HepG2 (cell line): ENCODE measurements at regions not wholly inside any gene's neighbourhood (a gene's known extent, or its start where the extent isn't known, plus 50 kb on each side); places are given as distances from the start of the nearest gene placed in this dataset.

ENCODE experiments used
- AKAP8 ChIP-seq: sonication (generic); formaldehyde crosslinking; IDR thresholded peaks from 2 replicates; pipeline ENCODE4 v1.5.1; 2020; ENCODE audit warnings: mild to moderate bottlenecking, missing genetic modification reagents
- DRAP1 ChIP-seq: IDR thresholded peaks from 2 replicates; pipeline ENCODE4 v1.6.1; 2016; ENCODE audit warnings: missing genetic modification reagents, missing compliant biosample characterization
- ELF3 ChIP-seq: IDR thresholded peaks from 2 replicates; pipeline ENCODE4 v1.6.1; 2016; ENCODE audit warnings: missing genetic modification reagents, missing compliant biosample characterization
- ERF ChIP-seq: IDR thresholded peaks from 2 replicates; pipeline ENCODE4 v1.6.1; 2018; ENCODE audit warnings: missing biosample characterization, missing genetic modification reagents
- FOXA1 ChIP-seq, 2 experiments: fragments of 450-650 bp in 1 of 2; sonication (generic) in 1 of 2; formaldehyde crosslinking in 1 of 2; IDR thresholded peaks; 2 replicates each; pipeline versions ENCODE4 v1.4.0 to v1.6.1; 2016 to 2020; ENCODE audit warnings: missing genetic modification reagents in 1 of 2
- GABPA ChIP-seq, 2 experiments: IDR thresholded peaks; 2 replicates each; pipeline ENCODE4 v1.6.1; 2011 to 2016; ENCODE audit warnings: low read depth in 2 of 2, low read length in 1 of 2, missing biosample characterization in 1 of 2, missing genetic modification characterization in 1 of 2
- GABPB1 ChIP-seq: IDR thresholded peaks from 2 replicates; pipeline ENCODE4 v1.6.1; 2016; ENCODE audit warnings: mild to moderate bottlenecking, missing genetic modification reagents, moderate library complexity, missing compliant biosample characterization
- KMT2B ChIP-seq: IDR thresholded peaks from 2 replicates; pipeline ENCODE4 v1.6.1; 2016; ENCODE audit warnings: missing genetic modification reagents, missing compliant biosample characterization
- LRRFIP1 ChIP-seq: sonication (generic); formaldehyde crosslinking; conservative IDR thresholded peaks from 2 replicates; pipeline ENCODE4 v1.4.0; 2020; ENCODE audit warnings: missing genetic modification reagents
- PATZ1 ChIP-seq: sonication (generic); formaldehyde crosslinking; IDR thresholded peaks from 2 replicates; pipeline ENCODE4 v1.4.0; 2020; ENCODE audit warnings: missing genetic modification reagents
- POLR2AphosphoS2 ChIP-seq: IDR thresholded peaks from 2 replicates; pipeline ENCODE4 v1.6.1; 2011; ENCODE audit warnings: low read depth, low read length, improper control_type of control experiment
- RARG ChIP-seq: sonication (generic); formaldehyde crosslinking; IDR thresholded peaks from 2 replicates; pipeline ENCODE4 v1.4.0; 2020; ENCODE audit warnings: low read depth, mild to moderate bottlenecking, missing genetic modification reagents
- RXRB ChIP-seq: IDR thresholded peaks from 2 replicates; pipeline ENCODE4 v1.6.1; 2016; ENCODE audit warnings: borderline replicate concordance, missing genetic modification reagents, missing compliant biosample characterization
- SAP130 ChIP-seq: IDR thresholded peaks from 2 replicates; pipeline ENCODE4 v1.6.1; 2016; ENCODE audit warnings: low read depth
- SMC3 ChIP-seq: IDR thresholded peaks from 2 replicates; pipeline ENCODE4 v1.6.1; 2011; ENCODE audit warnings: low read length, improper control_type of control experiment
- SP4 ChIP-seq: sonication (generic); formaldehyde crosslinking; IDR thresholded peaks from 2 replicates; pipeline ENCODE4 v1.8.1; 2023; ENCODE audit warnings: mild to moderate bottlenecking, missing genetic modification reagents
- STAT6 ChIP-seq: sonication (generic); formaldehyde crosslinking; IDR thresholded peaks from 2 replicates; pipeline ENCODE4 v1.4.0; 2020; ENCODE audit warnings: missing genetic modification reagents, mild to moderate bottlenecking, borderline replicate concordance
- ZFY ChIP-seq: sonication (generic); formaldehyde crosslinking; IDR thresholded peaks from 2 replicates; pipeline ENCODE4 v1.4.0; 2020; ENCODE audit warnings: missing genetic modification reagents
- ZMYM4 ChIP-seq: sonication (generic); formaldehyde crosslinking; IDR thresholded peaks from 2 replicates; pipeline ENCODE4 v1.8.1; 2023; ENCODE audit warnings: mild to moderate bottlenecking, missing genetic modification reagents

- TF ChIP-seq RXRB (CRISPR knock-in tag) (peak; percentile 42; the same call in 1 of the 2 replicates), LRRFIP1 (CRISPR knock-in tag) (no peak), DRAP1 (CRISPR knock-in tag) (no peak), ZMYM4 (peak; percentile 33; the same call in 1 of the 2 replicates), ZFY (CRISPR knock-in tag) (peak; percentile 64), GABPB1 (CRISPR knock-in tag) (peak; percentile 58), SMC3 (peak; percentile 94), STAT6 (CRISPR knock-in tag) (peak; percentile 84; the same call in 1 of the 2 replicates), ERF (CRISPR knock-in tag) (0 out of 2 replicates have a peak, but pooled peaks have one; percentile 35), FOXA1 (IDR thresholded peaks at IDR 0.05) (no peak; the same call in 1 of the 2 replicates), FOXA1 (CRISPR knock-in tag; IDR thresholded peaks at IDR 0.05) (peak; percentile 85), PATZ1 (peak; percentile 39), RARG (CRISPR knock-in tag) (no peak), SAP130 (CRISPR knock-in tag) (peak; percentile 60), ELF3 (peak; percentile 85), POLR2AphosphoS2 (no peak), KMT2B (CRISPR knock-in tag) (peak; percentile 36; the same call in 1 of the 2 replicates), GABPA (IDR thresholded peaks at IDR 0.05; ENCODE audit: low read depth, low read length) (no peak), GABPA (CRISPR knock-in tag; IDR thresholded peaks at IDR 0.05; ENCODE audit: low read depth) (peak; percentile 74), AKAP8 (CRISPR knock-in tag) (no peak), SP4 (peak; percentile 23; the same call in 1 of the 2 replicates)
Observed at GRCh38 chr3:159929171-159930141, 59.2 kb upstream of the IL12A start (continued).
